Activated naive CD4-positive, alpha-beta T cell treated with anti-CD3 and anti-CD28 coated beads, Interleukin-2, amount 50 U/mL, for 16 hours (primary cell): ENCODE measurements at regions not wholly inside any gene's neighbourhood (a gene's known extent, or its start where the extent isn't known, plus 50 kb on each side); places are given as distances from the start of the nearest gene placed in this dataset.

Source experiments
- DNase-seq: peaks from one replicate; pipeline ENCODE4 v3.0.0-alpha.2; 2020

DNA sequence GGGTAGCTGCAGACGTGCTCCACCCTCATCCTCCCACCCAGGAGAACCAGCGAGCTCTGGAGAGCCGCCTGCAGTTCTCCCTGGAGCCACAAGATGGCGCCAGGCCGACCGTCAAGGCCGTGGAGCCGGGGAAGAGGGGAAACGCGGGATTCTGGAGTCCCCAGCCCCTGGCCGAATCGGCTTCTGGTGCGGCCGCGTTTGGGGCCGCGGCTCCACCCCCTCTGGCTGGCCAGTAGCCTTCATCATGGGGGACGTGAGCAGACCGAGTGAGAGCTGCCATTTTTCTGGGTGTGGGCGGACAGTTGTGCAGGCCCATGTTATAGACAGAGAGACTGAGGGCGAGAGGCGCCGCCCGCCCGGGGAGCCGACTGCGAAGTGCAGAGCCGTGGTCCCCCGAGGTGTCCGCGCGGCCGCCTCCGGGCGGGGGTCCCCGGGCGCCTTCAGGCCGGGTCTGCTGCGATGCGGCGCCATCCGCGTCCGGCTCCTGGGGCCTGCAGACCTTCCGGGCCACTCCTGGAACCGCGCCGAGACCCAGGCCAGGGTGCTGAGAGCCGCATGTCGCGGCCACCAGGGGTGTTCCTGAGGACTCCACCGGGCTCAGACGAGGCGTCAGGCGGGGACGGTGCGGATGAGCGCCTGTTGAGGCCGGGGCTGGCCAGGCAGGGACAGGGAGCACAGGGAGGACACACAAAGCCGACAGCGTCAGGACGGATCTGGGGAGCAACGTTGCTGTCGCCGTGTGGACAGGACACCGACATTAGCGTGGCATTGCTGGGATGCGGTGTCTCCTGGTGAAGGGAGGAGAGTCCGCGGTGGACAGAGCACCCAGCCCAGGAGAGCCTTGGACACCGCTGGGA lies 418.2 kb upstream of the HS6ST1 start:
- peak; percentile 48 for DNase-seq

DNA sequence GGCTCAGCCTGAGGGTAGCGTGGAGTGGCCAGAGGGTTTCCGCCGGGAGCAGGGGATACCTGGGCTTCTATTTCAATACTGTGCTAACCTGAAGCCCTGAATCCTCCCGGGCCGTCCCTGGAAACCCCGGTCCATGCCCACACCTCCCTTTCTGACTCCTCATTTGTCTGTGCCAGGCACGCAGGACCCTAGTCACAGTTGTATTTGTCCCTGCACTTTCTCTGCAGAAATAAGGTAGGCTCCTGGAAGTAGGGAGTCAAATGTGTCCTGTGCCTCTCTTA lies 418.8 kb upstream of the HS6ST1 start:
- no peak for DNase-seq

GRCh38 chr2:128738446-128739110 lies 419.9 kb upstream of the HS6ST1 start:
- no peak for DNase-seq

- no peak for DNase-seq
These were observed 423.8 kb upstream of the HS6ST1 start for GRCh38 chr2:128742467-128742866.

DNA sequence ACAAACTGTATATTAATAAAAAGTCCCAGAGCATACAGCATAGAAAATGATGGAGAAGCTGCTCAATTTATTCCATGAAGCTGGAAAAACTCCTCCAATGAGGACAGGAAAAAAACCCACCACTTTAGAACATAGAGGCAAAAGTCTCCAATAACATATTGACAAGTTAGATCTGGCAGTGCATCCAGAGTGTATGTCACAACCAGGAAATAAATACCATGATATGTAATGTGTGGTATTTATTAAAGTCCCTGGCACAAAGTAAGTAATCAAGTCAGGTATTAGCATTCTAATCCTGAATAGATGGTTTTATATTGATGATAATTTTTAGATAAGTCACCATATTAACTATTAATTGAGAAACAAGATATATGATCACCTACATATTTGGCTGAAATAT lies 427.3 kb upstream of the HS6ST1 start:
- no peak for DNase-seq

DNA sequence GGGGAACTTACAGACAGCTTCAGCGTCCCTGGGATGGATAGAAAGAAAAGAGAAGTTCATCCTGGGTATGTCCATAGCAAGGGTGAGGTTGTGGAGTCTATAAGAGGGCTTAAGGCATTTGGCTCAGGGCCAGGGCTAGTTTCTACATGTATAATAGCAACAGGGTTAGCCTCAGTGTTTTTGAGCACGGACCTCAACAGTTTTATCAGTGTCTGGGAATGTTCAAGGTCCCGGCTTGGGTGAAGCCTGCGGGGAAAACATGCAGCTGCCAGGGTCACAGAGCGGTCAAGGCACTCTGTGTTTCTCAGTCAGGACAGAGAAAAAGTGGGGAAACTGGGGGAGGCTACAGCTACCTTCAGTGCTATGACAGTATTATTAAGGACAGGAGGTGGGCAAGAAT lies 427.7 kb upstream of the HS6ST1 start:
- DNase-seq: no peak

DNA sequence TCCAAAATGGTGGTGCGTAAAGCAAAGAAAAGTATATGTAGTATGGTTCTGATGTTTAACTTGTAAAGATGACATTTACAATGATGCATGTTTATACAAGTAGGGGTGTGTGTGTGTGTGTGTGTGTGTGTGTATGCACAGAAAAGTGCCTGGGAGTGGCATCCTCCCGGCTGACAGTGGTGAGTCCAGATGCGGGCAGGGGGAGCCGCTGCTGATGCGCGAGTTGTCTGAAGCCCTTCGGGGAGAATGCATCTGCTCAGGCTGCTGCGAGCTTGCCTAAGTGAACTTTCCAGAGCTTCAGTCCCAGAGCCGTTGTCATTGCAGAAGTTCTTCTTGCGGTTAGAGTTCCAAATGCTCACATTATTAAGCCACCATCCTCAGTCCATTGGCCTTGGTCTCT lies 429.7 kb upstream of the HS6ST1 start:
- DNase-seq: no peak

- no peak for DNase-seq
These were observed 430.4 kb upstream of the HS6ST1 start for GRCh38 chr2:128748835-128749605.

DNA sequence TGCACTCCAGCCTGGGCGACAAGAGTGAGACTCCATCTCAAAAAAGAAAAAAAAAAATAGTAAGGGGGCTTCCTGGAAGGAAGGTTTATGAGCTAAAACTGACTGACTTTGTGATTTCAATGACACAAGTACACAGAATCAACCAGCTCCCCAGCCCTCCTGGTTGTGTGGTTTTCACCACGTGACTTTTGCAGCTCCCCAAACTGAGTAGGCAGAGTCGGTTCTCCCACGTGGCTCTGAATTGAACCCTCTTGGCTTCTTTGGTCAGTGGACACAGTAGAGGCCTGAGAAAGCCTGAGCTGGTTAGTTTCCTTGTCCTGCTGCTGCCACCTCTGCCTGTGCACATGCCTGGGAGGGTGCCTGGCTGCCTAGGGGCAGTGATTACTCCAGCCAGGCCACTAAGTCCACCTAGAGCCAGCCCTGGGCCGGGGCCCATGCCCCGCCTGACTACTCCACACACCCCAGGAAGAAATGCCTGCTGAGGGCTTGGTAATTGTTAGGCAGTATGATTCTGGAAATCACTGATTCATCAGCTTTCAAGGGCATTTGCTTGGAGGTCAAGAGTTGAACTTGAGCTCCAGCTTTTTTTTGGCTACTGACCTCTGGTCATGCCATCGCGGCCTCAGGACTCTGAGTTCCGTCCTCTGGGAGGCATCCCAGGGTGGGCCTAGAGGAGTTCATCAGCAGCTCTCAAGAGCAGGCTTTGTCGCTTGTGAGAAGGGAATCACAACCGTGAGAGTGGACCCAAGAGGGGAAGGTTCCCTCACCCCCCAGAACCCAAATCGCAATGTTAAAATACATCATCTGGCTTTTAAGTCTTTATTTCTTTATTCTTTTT lies 431.9 kb upstream of the HS6ST1 start:
- DNase-seq: no peak

DNA sequence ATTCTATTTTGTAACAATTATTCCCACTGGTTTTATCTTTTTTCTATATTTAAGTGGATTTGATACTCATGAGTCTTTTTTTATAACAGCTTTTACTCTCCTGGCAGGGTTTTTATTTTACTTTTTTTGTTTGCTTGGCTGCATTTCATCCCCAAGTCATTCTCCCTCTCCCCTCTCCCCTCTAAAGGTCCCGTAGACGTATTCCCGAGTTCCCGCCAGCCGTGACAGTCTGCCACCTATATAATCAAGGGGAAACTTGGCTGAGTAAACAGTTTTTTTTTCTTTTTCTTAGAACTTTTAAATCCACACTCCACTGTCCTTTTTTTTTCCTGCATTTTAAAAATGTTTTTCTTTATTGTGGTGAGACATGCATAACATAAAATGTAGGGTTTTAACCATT lies 433.1 kb upstream of the HS6ST1 start:
- no peak for DNase-seq

GRCh38 chr2:128752691-128753263 lies 434.1 kb upstream of the HS6ST1 start:
- no peak for DNase-seq

DNA sequence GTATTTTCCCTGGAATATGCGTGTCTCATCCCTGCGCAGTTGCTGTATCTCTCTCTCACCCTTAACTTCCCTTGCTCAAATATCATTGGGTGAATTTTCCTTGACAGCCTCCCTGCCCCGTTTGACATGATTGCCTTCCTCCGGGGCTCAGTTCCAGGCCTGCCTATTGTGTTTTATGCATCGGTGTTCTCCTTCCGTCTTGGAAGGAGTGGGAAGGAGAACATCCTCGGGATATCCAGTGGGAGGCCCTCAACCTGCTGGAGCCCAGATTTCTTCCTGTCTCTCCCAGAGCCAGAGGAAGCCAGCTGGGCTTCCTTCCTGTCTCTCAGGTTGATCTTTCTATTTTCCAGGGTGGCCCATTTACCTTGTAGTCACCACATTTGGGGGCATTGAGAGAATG lies 434.7 kb upstream of the HS6ST1 start:
- no peak for DNase-seq

DNA sequence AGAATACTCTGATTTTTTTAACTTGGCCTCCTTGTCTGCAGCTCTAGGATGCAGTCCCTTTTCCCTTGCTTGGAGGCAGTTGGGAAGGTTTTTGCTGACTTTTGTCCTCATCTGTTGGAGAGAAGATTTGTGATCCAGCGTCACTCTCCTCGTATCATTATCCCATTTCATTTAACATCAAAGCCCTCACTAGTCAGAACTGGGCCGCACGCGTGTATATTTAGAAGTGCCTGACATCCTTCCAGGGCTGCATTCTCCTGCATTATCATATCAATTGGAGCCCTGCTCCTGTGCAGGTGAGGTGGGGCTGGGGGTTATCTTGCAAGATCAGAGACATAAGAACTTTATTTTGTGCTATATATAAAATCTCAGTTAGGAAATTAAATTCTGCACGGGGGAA lies 435.1 kb upstream of the HS6ST1 start:
- no peak for DNase-seq

GRCh38 chr2:128754246-128754724 lies 435.6 kb upstream of the HS6ST1 start:
- no peak for DNase-seq

DNA sequence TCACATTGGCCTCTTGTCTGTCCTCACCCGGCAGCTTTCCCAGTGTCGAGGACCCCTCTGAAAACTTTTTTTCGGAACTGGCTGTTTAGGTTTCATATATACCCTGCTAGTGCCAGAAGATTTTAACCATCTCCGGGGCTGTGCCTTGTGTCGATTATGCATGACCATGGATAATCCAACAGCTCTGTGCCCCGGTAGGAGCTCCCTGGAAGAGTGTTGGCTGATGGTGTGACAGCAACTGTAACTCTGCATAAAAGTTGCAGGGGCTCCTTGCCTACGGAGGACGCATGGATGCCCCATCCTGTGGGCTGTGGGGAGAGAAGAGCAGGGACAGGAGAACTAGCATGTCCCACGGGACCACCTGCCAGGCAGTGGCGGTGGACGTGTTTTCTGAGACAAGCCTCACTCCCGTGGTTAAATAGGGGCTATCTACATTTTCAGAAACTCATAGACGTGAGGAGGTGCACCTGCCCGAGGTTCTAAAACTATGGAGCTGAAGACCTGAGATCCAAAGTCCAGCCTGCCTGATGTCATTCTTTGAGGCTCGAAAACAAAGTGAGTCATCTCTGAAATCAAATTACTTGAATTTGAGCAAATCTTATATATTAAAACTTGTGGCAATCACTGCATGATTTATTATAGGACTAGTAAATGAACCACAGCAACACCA lies 437.2 kb upstream of the HS6ST1 start:
- no peak for DNase-seq

DNA sequence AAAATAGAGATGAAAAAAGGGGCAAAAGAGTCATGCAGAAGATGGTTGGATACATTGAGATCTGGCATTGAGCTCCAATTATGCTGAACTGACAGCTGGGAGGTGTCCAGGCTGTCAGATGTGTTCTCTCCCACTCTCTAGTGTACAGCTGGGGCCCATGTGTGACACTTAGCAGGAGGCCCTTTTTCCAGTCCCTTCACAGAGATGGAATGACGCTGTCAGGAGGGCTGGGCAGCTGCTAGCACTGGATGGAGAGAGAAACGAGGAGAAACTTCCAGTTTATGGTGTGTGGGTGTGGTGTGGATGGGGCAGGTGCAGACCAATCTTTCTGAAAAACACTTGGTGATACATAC lies 437.7 kb upstream of the HS6ST1 start:
- DNase-seq: no peak

DNA sequence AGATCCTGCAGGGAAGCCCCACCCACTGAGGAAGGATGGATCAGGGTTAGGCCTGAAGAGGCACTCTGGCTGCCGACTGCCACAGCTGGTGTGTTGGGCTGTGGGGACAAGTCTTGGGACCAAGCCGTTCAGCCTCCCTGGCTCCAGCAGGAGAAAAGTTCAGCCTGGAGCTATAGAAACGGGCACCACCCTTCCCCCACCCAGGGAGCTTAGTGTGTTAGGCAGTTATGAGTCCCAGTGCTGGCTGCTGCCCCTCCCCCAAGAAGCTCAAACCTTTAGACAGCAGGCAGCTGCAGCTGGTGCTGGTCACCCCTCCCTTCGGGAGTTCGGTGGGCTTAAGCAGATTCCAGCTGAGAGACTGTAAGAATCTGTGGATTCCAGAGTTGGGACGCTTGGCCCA lies 447.1 kb upstream of the HS6ST1 start:
- DNase-seq: no peak

GRCh38 chr2:128768041-128768440 lies 449.4 kb upstream of the HS6ST1 start:
- no peak for DNase-seq

GRCh38 chr2:128769457-128770142 lies 450.9 kb upstream of the HS6ST1 start:
- no peak for DNase-seq

- no peak for DNase-seq
These were observed 451.7 kb upstream of the HS6ST1 start for GRCh38 chr2:128770143-128771085.
